ENCODE measurements at regions not wholly inside any gene's neighbourhood (a gene's known extent, or its start where the extent isn't known, plus 50 kb on each side); places are given as distances from the start of the nearest gene placed in this dataset.

DNA sequence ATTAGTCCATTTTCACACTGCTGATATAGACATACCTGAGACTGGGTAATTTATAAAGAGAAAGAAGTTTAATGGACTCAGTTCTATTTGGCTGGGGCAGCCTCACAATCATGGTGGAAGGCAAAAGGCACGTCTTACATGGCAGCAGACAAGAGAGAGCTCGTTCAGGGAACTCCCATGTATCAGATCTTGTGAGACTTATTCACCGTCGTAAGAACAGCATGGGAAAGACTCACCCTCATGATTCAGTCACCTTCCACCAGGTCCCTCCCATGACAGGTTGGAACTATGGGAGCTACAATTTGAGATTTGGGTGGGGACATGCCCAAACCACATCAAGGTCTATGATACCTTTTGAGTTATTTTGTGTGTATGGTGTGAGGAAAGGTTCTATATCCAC, 66.9 kb downstream of the METRNL start:
- no peak for FAIRE-seq
- H3K27me3 ChIP-seq (ENCODE audit: control insufficient read depth in 2 of 2, insufficient read depth in 2 of 2, low read length in 2 of 2): peaks cover 16 to 40% of the 10 kb centered on the region in 2 experiments
- H3K4me2 ChIP-seq (ENCODE audit: insufficient read depth, low read length): no peak overlapping the region
- H3K79me2 ChIP-seq (ENCODE audit: control insufficient read depth, insufficient read depth, low read length): no peaks in the 10 kb centered on the region
- H2AFZ ChIP-seq (ENCODE audit: low read depth, low read length): no peak overlapping the region
- DNase-seq (ENCODE audit: low read depth, low spot score): no peak
- dilution Hi-C loops (cut with MboI; ENCODE audit: extremely low pct_ligation_motif_present, low sequenced_read_pairs): no loop called here
- H3K27ac ChIP-seq (ENCODE audit: insufficient read depth, low read depth, low read length): no peak overlapping the region
- ChIA-PET POLR2A (no interaction called here), CTCF (interaction anchor here (1.5 kb wide), 1 partner anchor 57 kb away, joined by 3 read pairs; no protein-coding TSS in a partner anchor)
- H3K36me3 ChIP-seq (ENCODE audit: control insufficient read depth in 2 of 2, extremely low read depth in 1 of 2, insufficient read depth in 2 of 2, low read length in 2 of 2): no peaks in the 10 kb centered on the region
- H4K20me1 ChIP-seq (replicated peaks; ENCODE audit: control insufficient read depth, extremely low read depth, insufficient read depth, low read length): no peaks in the 10 kb centered on the region
- no peaks in the 10 kb centered on the region for H3K9me3 ChIP-seq (replicated peaks; ENCODE audit: control insufficient read depth, insufficient read depth, low read length)
- intact Hi-C loops (cut with micrococcal nuclease): no loop called here
- H3K9ac ChIP-seq (replicated peaks; ENCODE audit: extremely low read depth, insufficient read depth, low read length): no peak overlapping the region
- no peaks in the 10 kb centered on the region for H3K4me1 ChIP-seq (ENCODE audit: control insufficient read depth, extremely low read depth, insufficient read depth, low read length)
- no peaks in the 10 kb centered on the region for H3K9me1 ChIP-seq (replicated peaks; ENCODE audit: control insufficient read depth, extremely low read depth, insufficient read depth, low read length)
- TF ChIP-seq, protein P1, sequence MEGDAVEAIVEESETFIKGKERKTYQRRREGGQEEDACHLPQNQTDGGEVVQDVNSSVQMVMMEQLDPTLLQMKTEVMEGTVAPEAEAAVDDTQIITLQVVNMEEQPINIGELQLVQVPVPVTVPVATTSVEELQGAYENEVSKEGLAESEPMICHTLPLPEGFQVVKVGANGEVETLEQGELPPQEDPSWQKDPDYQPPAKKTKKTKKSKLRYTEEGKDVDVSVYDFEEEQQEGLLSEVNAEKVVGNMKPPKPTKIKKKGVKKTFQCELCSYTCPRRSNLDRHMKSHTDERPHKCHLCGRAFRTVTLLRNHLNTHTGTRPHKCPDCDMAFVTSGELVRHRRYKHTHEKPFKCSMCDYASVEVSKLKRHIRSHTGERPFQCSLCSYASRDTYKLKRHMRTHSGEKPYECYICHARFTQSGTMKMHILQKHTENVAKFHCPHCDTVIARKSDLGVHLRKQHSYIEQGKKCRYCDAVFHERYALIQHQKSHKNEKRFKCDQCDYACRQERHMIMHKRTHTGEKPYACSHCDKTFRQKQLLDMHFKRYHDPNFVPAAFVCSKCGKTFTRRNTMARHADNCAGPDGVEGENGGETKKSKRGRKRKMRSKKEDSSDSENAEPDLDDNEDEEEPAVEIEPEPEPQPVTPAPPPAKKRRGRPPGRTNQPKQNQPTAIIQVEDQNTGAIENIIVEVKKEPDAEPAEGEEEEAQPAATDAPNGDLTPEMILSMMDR (IDR thresholded peaks at IDR 0.05; ENCODE audit: extremely low read depth in 1 of 2, insufficient read depth in 1 of 2, low read depth in 1 of 2, low read length in 2 of 2): no peak
- no peak overlapping the region for H3K4me3 ChIP-seq (replicated peaks in 1 of 3; ENCODE audit: insufficient read depth in 1 of 3, low read depth in 1 of 3, low read length in 3 of 3)
- no TSS peak for BruUV-seq (replicated peaks)

DNA sequence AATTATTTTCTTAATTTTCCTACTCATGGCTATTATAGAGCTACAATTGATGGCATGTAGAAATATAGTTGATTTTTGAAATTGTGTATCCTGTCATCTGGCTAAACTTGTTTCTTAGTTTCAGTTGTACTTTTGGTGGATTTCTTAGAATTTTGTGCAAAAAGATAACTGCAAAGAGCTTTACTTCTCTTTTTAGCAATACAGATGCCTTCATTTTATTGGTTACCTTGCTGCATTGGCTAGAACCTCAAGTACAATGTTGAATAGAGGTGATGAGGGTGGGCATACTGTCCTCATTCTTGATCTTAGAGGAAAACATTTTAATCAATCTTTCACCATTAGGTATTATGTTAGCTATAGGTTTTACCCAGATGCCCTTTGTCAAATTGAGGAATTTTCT, 67.9 kb downstream of the METRNL start:
- ChIA-PET CTCF (interaction anchor here (0.7 to 1.5 kb wide), 2 partner anchors 14 to 56 kb away, joined by 3 read pairs; no protein-coding TSS in a partner anchor), POLR2A (no interaction called here)
- DNase-seq (ENCODE audit: low read depth, low spot score) (no peak), FAIRE-seq (peak; percentile 4)
- no TSS peak for BruUV-seq (replicated peaks)
- Histone ChIP-seq H3K9ac (replicated peaks; ENCODE audit: extremely low read depth, insufficient read depth, low read length) (no peak overlapping the region), H3K9me1 (replicated peaks; ENCODE audit: control insufficient read depth, extremely low read depth, insufficient read depth, low read length) (no peaks in the 10 kb centered on the region), H2AFZ (ENCODE audit: low read depth, low read length) (no peak overlapping the region), H3K4me1 (ENCODE audit: control insufficient read depth, extremely low read depth, insufficient read depth, low read length) (no peaks in the 10 kb centered on the region), H3K27ac (ENCODE audit: insufficient read depth, low read depth, low read length) (no peak overlapping the region), H3K27me3 (ENCODE audit: control insufficient read depth in 2 of 2, insufficient read depth in 2 of 2, low read length in 2 of 2) (peaks cover 16 to 36% of the 10 kb centered on the region in 2 experiments), H3K79me2 (ENCODE audit: control insufficient read depth, insufficient read depth, low read length) (no peaks in the 10 kb centered on the region), H3K9me3 (replicated peaks; ENCODE audit: control insufficient read depth, insufficient read depth, low read length) (no peaks in the 10 kb centered on the region), H3K36me3 (ENCODE audit: control insufficient read depth in 2 of 2, extremely low read depth in 1 of 2, insufficient read depth in 2 of 2, low read length in 2 of 2) (no peaks in the 10 kb centered on the region), H4K20me1 (replicated peaks; ENCODE audit: control insufficient read depth, extremely low read depth, insufficient read depth, low read length) (no peaks in the 10 kb centered on the region), H3K4me3 (replicated peaks in 1 of 3; ENCODE audit: insufficient read depth in 1 of 3, low read depth in 1 of 3, low read length in 3 of 3) (no peak overlapping the region), H3K4me2 (ENCODE audit: insufficient read depth, low read length) (no peak overlapping the region)
- dilution Hi-C loops (cut with MboI; ENCODE audit: extremely low pct_ligation_motif_present, low sequenced_read_pairs): no loop called here
- intact Hi-C loops (cut with micrococcal nuclease): no loop called here
- TF ChIP-seq JUN (IDR thresholded peaks at IDR 0.05; ENCODE audit: borderline replicate concordance, insufficient read depth, insufficient read length, low read depth) (no peak), POLR2AphosphoS5 (IDR thresholded peaks at IDR 0.05; ENCODE audit: insufficient read depth, low read depth, low read length) (no peak), EZH2 (IDR thresholded peaks at IDR 0.05; ENCODE audit: borderline replicate concordance, low read depth, low read length, severe bottlenecking) (no peak)
- TF ChIP-seq, protein P2, sequence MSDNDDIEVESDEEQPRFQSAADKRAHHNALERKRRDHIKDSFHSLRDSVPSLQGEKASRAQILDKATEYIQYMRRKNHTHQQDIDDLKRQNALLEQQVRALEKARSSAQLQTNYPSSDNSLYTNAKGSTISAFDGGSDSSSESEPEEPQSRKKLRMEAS (IDR thresholded peaks at IDR 0.05; ENCODE audit: insufficient read depth, insufficient read length): no peak
